Fibroblast of lung (primary cell): ENCODE measurements at regions not wholly inside any gene's neighbourhood (a gene's known extent, or its start where the extent isn't known, plus 50 kb on each side); places are given as distances from the start of the nearest gene placed in this dataset.

Experiments used
- DNase-seq, 2 donors: peaks; one replicate each; pipeline versions ENCODE4 v3.0.0 to v3.0.0-alpha.2; 2010; ENCODE audit warnings: low read depth in 2 of 2
- H2AFZ ChIP-seq: 2 replicates; pipeline ENCODE4 v1.5.1; 2012; ENCODE audit warnings: low read length, control low read depth, inconsistent platforms
- H3K27ac ChIP-seq: 2 replicates; pipeline ENCODE4 v1.5.1; 2011; ENCODE audit warnings: low read length, control low read depth; ENCODE audit not compliant: insufficient read depth
- H3K27me3 ChIP-seq: 2 replicates; pipeline ENCODE4 v1.5.1; 2011; ENCODE audit warnings: mild to moderate bottlenecking, low read length; ENCODE audit not compliant: control insufficient read depth, insufficient read depth
- H3K36me3 ChIP-seq: 2 replicates; pipeline ENCODE4 v1.5.1; 2011; ENCODE audit warnings: low read length; ENCODE audit not compliant: control insufficient read depth, insufficient read depth
- H3K4me1 ChIP-seq: 2 replicates; pipeline ENCODE4 v1.5.1; 2011; ENCODE audit warnings: low read length; ENCODE audit not compliant: control insufficient read depth, insufficient read depth; ENCODE audit errors: extremely low read depth
- H3K4me2 ChIP-seq: 2 replicates; pipeline ENCODE4 v1.5.1; 2011; ENCODE audit warnings: low read length, control low read depth; ENCODE audit not compliant: insufficient read depth; ENCODE audit errors: extremely low read depth
- H3K4me3 ChIP-seq, 4 experiments: fragments of 200-600 bp in 1 of 4; sonication (generic) in 1 of 4; replicated peaks in 1 of 4; 2 replicates each; pipeline ENCODE4 v1.5.1; 2011 to 2016; ENCODE audit warnings: low read length in 4 of 4, low read depth in 3 of 4, mild to moderate bottlenecking in 3 of 4, control low read depth in 2 of 4, inconsistent platforms in 1 of 4, mixed read lengths in 1 of 4; ENCODE audit not compliant: insufficient read depth in 1 of 4; ENCODE audit errors: control extremely low read depth in 1 of 4
- H3K79me2 ChIP-seq: 2 replicates; pipeline ENCODE4 v1.5.1; 2012; ENCODE audit warnings: mild to moderate bottlenecking, low read length, inconsistent platforms; ENCODE audit not compliant: control insufficient read depth, insufficient read depth
- H3K9ac ChIP-seq: 2 replicates; pipeline ENCODE4 v1.5.1; 2011; ENCODE audit warnings: mild to moderate bottlenecking, low read length, control low read depth; ENCODE audit not compliant: insufficient read depth
- H3K9me3 ChIP-seq: 2 replicates; pipeline ENCODE4 v1.5.1; 2012; ENCODE audit warnings: low read depth, low read length; ENCODE audit not compliant: control insufficient read depth, insufficient read depth
- H4K20me1 ChIP-seq: 2 replicates; pipeline ENCODE4 v1.5.1; 2011; ENCODE audit warnings: low read length; ENCODE audit not compliant: control insufficient read depth, insufficient read depth; ENCODE audit errors: extremely low read depth
- CTCF ChIP-seq, 2 donors: IDR thresholded peaks in 1 of 2; conservative IDR thresholded peaks in 1 of 2; 1 replicate in 1 of 2; 2 replicates in 1 of 2; pipeline ENCODE4 v1.5.1; 2011 to 2012; ENCODE audit warnings: low read length in 2 of 2, control low read depth in 1 of 2, inconsistent platforms in 1 of 2, low read depth in 1 of 2, mild to moderate bottlenecking in 1 of 2
- EZH2 ChIP-seq: IDR thresholded peaks from 2 replicates; pipeline ENCODE4 v1.5.1; 2012; ENCODE audit warnings: low read length, control low read depth, mild to moderate bottlenecking; ENCODE audit errors: missing control alignments

GRCh38 chr6:156461647-156462046 lies 315.5 kb upstream of the ARID1B start:
- no peaks in the 10 kb centered on the region for H3K79me2 ChIP-seq
- no peak overlapping the region for H3K9ac ChIP-seq
- no peaks in the 10 kb centered on the region for H3K9me3 ChIP-seq
- DNase-seq = no peak
- no peaks in the 10 kb centered on the region for H4K20me1 ChIP-seq
- H3K4me3 ChIP-seq = no peak overlapping the region
- no peak overlapping the region for H3K27ac ChIP-seq
- H3K36me3 ChIP-seq = no peaks in the 10 kb centered on the region
- H3K4me2 ChIP-seq = no peak overlapping the region
- no peaks in the 10 kb centered on the region for H3K4me1 ChIP-seq
- H2AFZ ChIP-seq = no peak overlapping the region
- no peak for TF ChIP-seq CTCF (conservative IDR thresholded peaks at IDR 0.05 in 1 of 2, IDR thresholded peaks at IDR 0.05 in 1 of 2; ENCODE audit: low read depth in 1 of 2, low read length in 2 of 2)
- TF ChIP-seq EZH2 = no peak
- no peaks in the 10 kb centered on the region for H3K27me3 ChIP-seq

DNA sequence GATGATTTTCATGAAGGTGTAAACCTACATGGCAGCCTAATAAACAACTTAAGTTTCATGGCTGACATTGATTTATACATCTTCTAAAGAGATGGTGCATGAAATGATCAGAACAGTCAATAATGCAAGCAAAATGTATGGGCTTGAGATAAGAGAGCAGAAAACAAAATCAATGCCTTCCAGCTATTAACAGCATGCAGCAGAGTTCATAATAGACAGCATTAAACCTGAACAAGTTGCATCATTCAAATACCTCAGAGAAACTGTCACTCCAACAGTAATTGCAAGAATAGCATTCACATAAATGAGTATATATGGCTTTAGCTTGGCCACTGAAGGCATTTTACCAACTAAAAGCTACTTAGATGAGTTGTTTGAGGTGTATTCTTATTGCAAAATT lies 319.6 kb upstream of the ARID1B start:
- H3K4me3 ChIP-seq = no peak overlapping the region
- H2AFZ ChIP-seq = no peak overlapping the region
- H3K27me3 ChIP-seq = no peaks in the 10 kb centered on the region
- no peaks in the 10 kb centered on the region for H3K36me3 ChIP-seq
- no peaks in the 10 kb centered on the region for H3K4me1 ChIP-seq
- no peak overlapping the region for H3K4me2 ChIP-seq
- no peak for TF ChIP-seq EZH2
- TF ChIP-seq CTCF (conservative IDR thresholded peaks at IDR 0.05 in 1 of 2, IDR thresholded peaks at IDR 0.05 in 1 of 2; ENCODE audit: low read depth in 1 of 2, low read length in 2 of 2) = no peak
- DNase-seq = no peak
- no peaks in the 10 kb centered on the region for H4K20me1 ChIP-seq
- no peak overlapping the region for H3K27ac ChIP-seq
- no peaks in the 10 kb centered on the region for H3K9me3 ChIP-seq
- H3K79me2 ChIP-seq = no peaks in the 10 kb centered on the region
- no peak overlapping the region for H3K9ac ChIP-seq

- Histone ChIP-seq H3K9ac (no peak overlapping the region), H3K9me3 (no peaks in the 10 kb centered on the region), H3K4me2 (no peak overlapping the region), H3K4me3 (no peak overlapping the region), H4K20me1 (no peaks in the 10 kb centered on the region), H3K27me3 (no peaks in the 10 kb centered on the region), H3K79me2 (no peaks in the 10 kb centered on the region), H3K27ac (no peak overlapping the region), H3K36me3 (no peaks in the 10 kb centered on the region), H3K4me1 (no peaks in the 10 kb centered on the region), H2AFZ (no peak overlapping the region)
- TF ChIP-seq CTCF (conservative IDR thresholded peaks at IDR 0.05 in 1 of 2, IDR thresholded peaks at IDR 0.05 in 1 of 2; ENCODE audit: low read depth in 1 of 2, low read length in 2 of 2) (no peak), EZH2 (no peak)
- no peak for DNase-seq
These were observed 321.3 kb upstream of the ARID1B start for GRCh38 chr6:156455847-156456246.
